ENCODE measurements at regions not wholly inside any gene's neighbourhood (a gene's known extent, or its start where the extent isn't known, plus 50 kb on each side); places are given as distances from the start of the nearest gene placed in this dataset.
A peak's percentile ranks its signal among the peaks of the same experiment; 100 is the strongest.

GRCh38 chr5:4833104-4833738, 306.9 kb upstream of the ADAMTS16 start:
- DNase-seq (ENCODE audit: low spot score) = no peak

- DNase-seq (ENCODE audit: low spot score) = no peak
Measured at GRCh38 chr5:4837489-4838058, 302.6 kb upstream of the ADAMTS16 start.

- DNase-seq (ENCODE audit: low spot score) = no peak
Measured at GRCh38 chr5:4845221-4845620, 294.9 kb upstream of the ADAMTS16 start.

GRCh38 chr5:4847766-4848165, 292.4 kb upstream of the ADAMTS16 start:
- DNase-seq (ENCODE audit: low spot score) = no peak

- no peak for DNase-seq (ENCODE audit: low spot score)
Measured at GRCh38 chr5:4855036-4855435, 285.1 kb upstream of the ADAMTS16 start.

- no peak for DNase-seq (ENCODE audit: low spot score)
Measured at GRCh38 chr5:4855880-4856279, 284.2 kb upstream of the ADAMTS16 start.

GRCh38 chr5:4857761-4858160, 282.4 kb upstream of the ADAMTS16 start:
- DNase-seq (ENCODE audit: low spot score) = no peak

- DNase-seq (ENCODE audit: low spot score) = no peak
Measured at GRCh38 chr5:4859500-4860235, 280.5 kb upstream of the ADAMTS16 start.

GRCh38 chr5:4860631-4861030, 279.5 kb upstream of the ADAMTS16 start:
- DNase-seq (ENCODE audit: low spot score) = no peak

- DNase-seq (ENCODE audit: low spot score) = no peak
Measured at GRCh38 chr5:4862500-4862899, 277.6 kb upstream of the ADAMTS16 start.

- DNase-seq (ENCODE audit: low spot score) = no peak
Measured at GRCh38 chr5:4866131-4866659, 273.9 kb upstream of the ADAMTS16 start.

GRCh38 chr5:4866817-4867216, 273.3 kb upstream of the ADAMTS16 start:
- DNase-seq (ENCODE audit: low spot score) = no peak

GRCh38 chr5:4868140-4868735, 271.9 kb upstream of the ADAMTS16 start:
- DNase-seq (ENCODE audit: low spot score) = peak; percentile 37

- DNase-seq (ENCODE audit: low spot score) = no peak
Measured at GRCh38 chr5:4873652-4874051, 266.5 kb upstream of the ADAMTS16 start.

GRCh38 chr5:4874097-4874496, 266.0 kb upstream of the ADAMTS16 start:
- no peak for DNase-seq (ENCODE audit: low spot score)

- no peak for DNase-seq (ENCODE audit: low spot score)
Measured at GRCh38 chr5:4875942-4876341, 264.2 kb upstream of the ADAMTS16 start.

- no peak for DNase-seq (ENCODE audit: low spot score)
Measured at GRCh38 chr5:4876804-4877203, 263.3 kb upstream of the ADAMTS16 start.

- no peak for DNase-seq (ENCODE audit: low spot score)
Measured at GRCh38 chr5:4877579-4877978, 262.6 kb upstream of the ADAMTS16 start.

- no peak for DNase-seq (ENCODE audit: low spot score)
Measured at GRCh38 chr5:4879075-4879474, 261.1 kb upstream of the ADAMTS16 start.

- peak; percentile 72 for DNase-seq (ENCODE audit: low spot score)
Measured at GRCh38 chr5:4879693-4880303, 260.3 kb upstream of the ADAMTS16 start.

- DNase-seq (ENCODE audit: low spot score) = no peak
Measured at GRCh38 chr5:4880304-4880741, 259.8 kb upstream of the ADAMTS16 start.

GRCh38 chr5:4881366-4882002, 258.6 kb upstream of the ADAMTS16 start:
- no peak for DNase-seq (ENCODE audit: low spot score)

Measured in globus pallidus (tissue), 1 donor.